KBM-7 (cell line): ENCODE measurements at regions not wholly inside any gene's neighbourhood (a gene's known extent, or its start where the extent isn't known, plus 50 kb on each side); places are given as distances from the start of the nearest gene placed in this dataset.
"Not testable (repeated sequence)": the region's sequence is repeated elsewhere in the genome, so short reads cannot be mapped to it uniquely, and the experiment has no call there.

Experiments
- DNase-seq: peaks from one replicate; pipeline ENCODE4 v3.0.0-alpha.2; 2015
- in situ Hi-C: fragments of 300-500 bp; cut with MboI; formaldehyde crosslinking; loops from 2 replicates; pipeline ENCODE4 v1.14.3; 2020; ENCODE audit warnings: low sequenced_read_pairs, low pct_unique_long_range_greater_than_20kb, mixed read lengths

- DNase-seq: no peak
- in situ Hi-C loops: no loop called here
Observed at GRCh38 chr10:131548176-131548575, 236.7 kb upstream of the TCERG1L start.

GRCh38 chr10:131549116-131549515 lies 237.6 kb upstream of the TCERG1L start:
- in situ Hi-C loops: no loop called here
- DNase-seq: no peak

- DNase-seq: no peak
- in situ Hi-C loops: no loop called here
Observed at GRCh38 chr10:131553121-131553520, 241.6 kb upstream of the TCERG1L start.

GRCh38 chr10:131553581-131553980 lies 242.1 kb upstream of the TCERG1L start:
- in situ Hi-C loops: no loop called here
- DNase-seq: no peak

GRCh38 chr10:131554821-131555220 lies 243.3 kb upstream of the TCERG1L start:
- in situ Hi-C loops: no loop called here
- no peak for DNase-seq

GRCh38 chr10:131555406-131555805 lies 243.9 kb upstream of the TCERG1L start:
- in situ Hi-C loops: no loop called here
- no peak for DNase-seq

- DNase-seq: no peak
- in situ Hi-C loops: no loop called here
Observed at GRCh38 chr10:131556061-131556896, 244.8 kb upstream of the TCERG1L start.

- DNase-seq: no peak
- in situ Hi-C loops: no loop called here
Observed at GRCh38 chr10:131556897-131557495, 245.5 kb upstream of the TCERG1L start.

- in situ Hi-C loops, DNase-seq: not testable (repeated sequence)
Observed at GRCh38 chr10:131557956-131558355, 246.4 kb upstream of the TCERG1L start.

GRCh38 chr10:131559450-131559911 lies 248.0 kb upstream of the TCERG1L start:
- in situ Hi-C loops: no loop called here
- no peak for DNase-seq

GRCh38 chr10:131560166-131560565 lies 248.6 kb upstream of the TCERG1L start:
- in situ Hi-C loops: no loop called here
- DNase-seq: no peak

GRCh38 chr10:131560706-131561355 lies 249.3 kb upstream of the TCERG1L start:
- DNase-seq: no peak
- in situ Hi-C loops: no loop called here

- no peak for DNase-seq
- in situ Hi-C loops: no loop called here
Observed at GRCh38 chr10:131561897-131562296, 250.4 kb upstream of the TCERG1L start.

GRCh38 chr10:131563411-131563810 lies 251.9 kb upstream of the TCERG1L start:
- no peak for DNase-seq
- in situ Hi-C loops: no loop called here

GRCh38 chr10:131567279-131568162 lies 256.0 kb upstream of the TCERG1L start:
- in situ Hi-C loops: no loop called here

GRCh38 chr10:131568866-131569265 lies 257.3 kb upstream of the TCERG1L start:
- DNase-seq: no peak
- in situ Hi-C loops: no loop called here

More at GRCh38 chr10:131567279-131568162, 256.0 kb upstream of the TCERG1L start:
- DNase-seq: no peak

GRCh38 chr10:131569851-131570715 lies 258.6 kb upstream of the TCERG1L start:
- DNase-seq: no peak
- in situ Hi-C loops: no loop called here

- in situ Hi-C loops: no loop called here
- no peak for DNase-seq
Observed at GRCh38 chr10:131570716-131571307, 259.3 kb upstream of the TCERG1L start.
